ENCODE measurements at regions not wholly inside any gene's neighbourhood (a gene's known extent, or its start where the extent isn't known, plus 50 kb on each side); places are given as distances from the start of the nearest gene placed in this dataset.
A peak's percentile ranks its signal among the peaks of the same experiment; 100 is the strongest.

- peaks cover 3 to 4% of the 10 kb centered on the region in 2 donors for H3K4me1 ChIP-seq (ENCODE audit: control insufficient read depth in 1 of 2, insufficient read depth in 2 of 2, low read length in 2 of 2)
- H3K27ac ChIP-seq (ENCODE audit: low read depth in 1 of 2, low read length in 2 of 2): no peak overlapping the region
- ATAC-seq (ENCODE audit: low FRiP score) (no peak), DNase-seq (no peak)
- WGBS, 2 donors: 20 to 31% methylated on average over 2 of the region's 2 CpGs
- H3K4me3 ChIP-seq (ENCODE audit: low read length in 2 of 2): no peak overlapping the region
- H3K36me3 ChIP-seq (ENCODE audit: control insufficient read depth in 1 of 2, insufficient read depth in 2 of 2, low read length in 1 of 2): no peaks in the 10 kb centered on the region
- H3K9me3 ChIP-seq (ENCODE audit: control insufficient read depth, low read length): no peaks in the 10 kb centered on the region
- intact Hi-C loops (cut with DNase I): no loop called here
- H3K27me3 ChIP-seq (ENCODE audit: control insufficient read depth in 1 of 2, insufficient read depth in 2 of 2, low read length in 1 of 2): no peaks in the 10 kb centered on the region
Measured at GRCh38 chr10:64159910-64160872, 639.0 kb downstream of the REEP3 start.

GRCh38 chr10:64170791-64171190 is 649.6 kb downstream of the REEP3 start:
- no peak for ATAC-seq (ENCODE audit: low FRiP score)

GRCh38 chr10:64173826-64174225 is 652.6 kb downstream of the REEP3 start:
- no peak for DNase-seq
- H3K4me3 ChIP-seq (ENCODE audit: low read length in 2 of 2): no peak overlapping the region
- no peaks in the 10 kb centered on the region for H3K36me3 ChIP-seq (ENCODE audit: control insufficient read depth in 1 of 2, insufficient read depth in 2 of 2, low read length in 1 of 2)
- H3K27me3 ChIP-seq (ENCODE audit: control insufficient read depth in 1 of 2, insufficient read depth in 2 of 2, low read length in 1 of 2): no peaks in the 10 kb centered on the region
- H3K27ac ChIP-seq (ENCODE audit: low read depth in 1 of 2, low read length in 2 of 2): no peak overlapping the region
- ATAC-seq (ENCODE audit: low FRiP score): no peak
- no peaks in the 10 kb centered on the region for H3K9me3 ChIP-seq (ENCODE audit: control insufficient read depth, low read length)
- intact Hi-C loops (cut with DNase I): no loop called here
- no peaks in the 10 kb centered on the region for H3K4me1 ChIP-seq (ENCODE audit: control insufficient read depth in 1 of 2, insufficient read depth in 2 of 2, low read length in 2 of 2)

More at GRCh38 chr10:64170791-64171190, 649.6 kb downstream of the REEP3 start:
- no peaks in the 10 kb centered on the region for H3K9me3 ChIP-seq (ENCODE audit: control insufficient read depth, low read length)
- H3K27ac ChIP-seq (ENCODE audit: low read depth in 1 of 2, low read length in 2 of 2): no peak overlapping the region
- 95% methylated on average over 35 of the region's 35 CpGs for WGBS, 2 donors
- intact Hi-C loops (cut with DNase I): no loop called here
- no peaks in the 10 kb centered on the region for H3K36me3 ChIP-seq (ENCODE audit: control insufficient read depth in 1 of 2, insufficient read depth in 2 of 2, low read length in 1 of 2)
- no peaks in the 10 kb centered on the region for H3K4me1 ChIP-seq (ENCODE audit: control insufficient read depth in 1 of 2, insufficient read depth in 2 of 2, low read length in 2 of 2)
- no peak overlapping the region for H3K4me3 ChIP-seq (ENCODE audit: low read length in 2 of 2)
- DNase-seq: peak in 1 of 2 donors; percentile 69
- H3K27me3 ChIP-seq (ENCODE audit: control insufficient read depth in 1 of 2, insufficient read depth in 2 of 2, low read length in 1 of 2): no peaks in the 10 kb centered on the region

- intact Hi-C loops (cut with DNase I): no loop called here
- ATAC-seq (ENCODE audit: low FRiP score) (no peak), DNase-seq (no peak)
- Histone ChIP-seq H3K27ac (ENCODE audit: low read depth in 1 of 2, low read length in 2 of 2) (no peak overlapping the region), H3K36me3 (ENCODE audit: control insufficient read depth in 1 of 2, insufficient read depth in 2 of 2, low read length in 1 of 2) (no peaks in the 10 kb centered on the region), H3K4me3 (ENCODE audit: low read length in 2 of 2) (no peak overlapping the region), H3K27me3 (ENCODE audit: control insufficient read depth in 1 of 2, insufficient read depth in 2 of 2, low read length in 1 of 2) (no peaks in the 10 kb centered on the region), H3K9me3 (ENCODE audit: control insufficient read depth, low read length) (no peaks in the 10 kb centered on the region), H3K4me1 (ENCODE audit: control insufficient read depth in 1 of 2, insufficient read depth in 2 of 2, low read length in 2 of 2) (no peaks in the 10 kb centered on the region)
- whole genome bisulfite sequencing, 2 donors: 36 to 41% methylated on average over 9 of the region's 9 CpGs
Measured at GRCh38 chr10:64174666-64175255, 653.6 kb downstream of the REEP3 start.

GRCh38 chr10:64175271-64175962 is 654.2 kb downstream of the REEP3 start:
- no peak overlapping the region for H3K27ac ChIP-seq (ENCODE audit: low read depth in 1 of 2, low read length in 2 of 2)
- H3K4me3 ChIP-seq (ENCODE audit: low read length in 2 of 2): no peak overlapping the region
- DNase-seq: no peak
- WGBS, 2 donors: 64 to 66% methylated on average over 4 of the region's 4 CpGs
- ATAC-seq (ENCODE audit: low FRiP score): no peak
- H3K4me1 ChIP-seq (ENCODE audit: control insufficient read depth in 1 of 2, insufficient read depth in 2 of 2, low read length in 2 of 2): no peaks in the 10 kb centered on the region
- H3K27me3 ChIP-seq (ENCODE audit: control insufficient read depth in 1 of 2, insufficient read depth in 2 of 2, low read length in 1 of 2): no peaks in the 10 kb centered on the region
- intact Hi-C loops (cut with DNase I): no loop called here
- no peaks in the 10 kb centered on the region for H3K9me3 ChIP-seq (ENCODE audit: control insufficient read depth, low read length)
- no peaks in the 10 kb centered on the region for H3K36me3 ChIP-seq (ENCODE audit: control insufficient read depth in 1 of 2, insufficient read depth in 2 of 2, low read length in 1 of 2)

GRCh38 chr10:64182671-64183070 is 661.5 kb downstream of the REEP3 start:
- ATAC-seq (ENCODE audit: low FRiP score): no peak
- no peaks in the 10 kb centered on the region for H3K9me3 ChIP-seq (ENCODE audit: control insufficient read depth, low read length)
- peaks cover 0 to 3% of the 10 kb centered on the region in 2 donors for H3K4me1 ChIP-seq (ENCODE audit: control insufficient read depth in 1 of 2, insufficient read depth in 2 of 2, low read length in 2 of 2)
- DNase-seq: no peak
- H3K4me3 ChIP-seq (ENCODE audit: low read length in 2 of 2): no peak overlapping the region
- H3K27me3 ChIP-seq (ENCODE audit: control insufficient read depth in 1 of 2, insufficient read depth in 2 of 2, low read length in 1 of 2): no peaks in the 10 kb centered on the region
- H3K27ac ChIP-seq (ENCODE audit: low read depth in 1 of 2, low read length in 2 of 2): no peak overlapping the region
- intact Hi-C loops (cut with DNase I): no loop called here
- H3K36me3 ChIP-seq (ENCODE audit: control insufficient read depth in 1 of 2, insufficient read depth in 2 of 2, low read length in 1 of 2): no peaks in the 10 kb centered on the region

GRCh38 chr10:64191286-64191685 is 670.1 kb downstream of the REEP3 start:
- Histone ChIP-seq H3K27ac (ENCODE audit: low read depth in 1 of 2, low read length in 2 of 2) (no peak overlapping the region), H3K27me3 (ENCODE audit: control insufficient read depth in 1 of 2, insufficient read depth in 2 of 2, low read length in 1 of 2) (no peaks in the 10 kb centered on the region), H3K9me3 (ENCODE audit: control insufficient read depth, low read length) (no peaks in the 10 kb centered on the region), H3K4me1 (ENCODE audit: control insufficient read depth in 1 of 2, insufficient read depth in 2 of 2, low read length in 2 of 2) (no peaks in the 10 kb centered on the region), H3K4me3 (ENCODE audit: low read length in 2 of 2) (no peak overlapping the region), H3K36me3 (ENCODE audit: control insufficient read depth in 1 of 2, insufficient read depth in 2 of 2, low read length in 1 of 2) (no peaks in the 10 kb centered on the region)
- WGBS, 2 donors: 72 to 79% methylated on average over 3 of the region's 3 CpGs
- DNase-seq: no peak
- no peak for ATAC-seq (ENCODE audit: low FRiP score)
- intact Hi-C loops (cut with DNase I): no loop called here

- Histone ChIP-seq H3K4me1 (ENCODE audit: control insufficient read depth in 1 of 2, insufficient read depth in 2 of 2, low read length in 2 of 2) (no peaks in the 10 kb centered on the region), H3K4me3 (ENCODE audit: low read length in 2 of 2) (no peak overlapping the region), H3K27me3 (ENCODE audit: control insufficient read depth in 1 of 2, insufficient read depth in 2 of 2, low read length in 1 of 2) (no peaks in the 10 kb centered on the region), H3K36me3 (ENCODE audit: control insufficient read depth in 1 of 2, insufficient read depth in 2 of 2, low read length in 1 of 2) (no peaks in the 10 kb centered on the region), H3K27ac (ENCODE audit: low read depth in 1 of 2, low read length in 2 of 2) (no peak overlapping the region), H3K9me3 (ENCODE audit: control insufficient read depth, low read length) (no peaks in the 10 kb centered on the region)
- WGBS, 2 donors: 89 to 95% methylated on average over 56 to 59 of the region's 59 CpGs
- DNase-seq (peak in 1 of 2 donors; percentile 66), ATAC-seq (ENCODE audit: low FRiP score) (no peak)
- intact Hi-C loops (cut with DNase I): no loop called here
Measured at GRCh38 chr10:64196638-64197315, 675.6 kb downstream of the REEP3 start.

All from aorta (tissue), 5 donors.